Mesothelial cell of epicardium (in vitro differentiated cells): ENCODE measurements at regions not wholly inside any gene's neighbourhood (a gene's known extent, or its start where the extent isn't known, plus 50 kb on each side); places are given as distances from the start of the nearest gene placed in this dataset.

Experiments
- DNase-seq, 2 experiments: peaks; one replicate each; pipeline ENCODE4 v3.0.0; 2021; ENCODE audit warnings: low spot score in 2 of 2; ENCODE audit not compliant: unreplicated experiment in 2 of 2
- H3K27ac Mint-ChIP-seq: 2 replicates; pipeline ENCODE4 v1.8.0; 2021; ENCODE audit warnings: mixed read lengths
- H3K27me3 Mint-ChIP-seq: 2 replicates; pipeline ENCODE4 v1.8.0; 2021; ENCODE audit warnings: low read depth, mixed read lengths
- H3K36me3 Mint-ChIP-seq: 2 replicates; pipeline ENCODE4 v1.8.0; 2021; ENCODE audit warnings: mixed read lengths
- H3K4me1 Mint-ChIP-seq: 2 replicates; pipeline ENCODE4 v1.8.0; 2021; ENCODE audit warnings: mixed read lengths
- H3K4me3 Mint-ChIP-seq: 2 replicates; pipeline ENCODE4 v1.8.0; 2021; ENCODE audit warnings: mild to moderate bottlenecking, moderate library complexity, mixed read lengths
- H3K9me3 Mint-ChIP-seq: 2 replicates; pipeline ENCODE4 v1.8.0; 2021; ENCODE audit warnings: mixed read lengths
- TF ChIP-seq, protein P1 (sequence below): fragments of 200-600 bp; sonication (generic); IDR thresholded peaks from one replicate; pipeline ENCODE4 v1.5.0; 2021; ENCODE audit warnings: antibody characterized with exemption; ENCODE audit not compliant: unreplicated experiment

DNA sequence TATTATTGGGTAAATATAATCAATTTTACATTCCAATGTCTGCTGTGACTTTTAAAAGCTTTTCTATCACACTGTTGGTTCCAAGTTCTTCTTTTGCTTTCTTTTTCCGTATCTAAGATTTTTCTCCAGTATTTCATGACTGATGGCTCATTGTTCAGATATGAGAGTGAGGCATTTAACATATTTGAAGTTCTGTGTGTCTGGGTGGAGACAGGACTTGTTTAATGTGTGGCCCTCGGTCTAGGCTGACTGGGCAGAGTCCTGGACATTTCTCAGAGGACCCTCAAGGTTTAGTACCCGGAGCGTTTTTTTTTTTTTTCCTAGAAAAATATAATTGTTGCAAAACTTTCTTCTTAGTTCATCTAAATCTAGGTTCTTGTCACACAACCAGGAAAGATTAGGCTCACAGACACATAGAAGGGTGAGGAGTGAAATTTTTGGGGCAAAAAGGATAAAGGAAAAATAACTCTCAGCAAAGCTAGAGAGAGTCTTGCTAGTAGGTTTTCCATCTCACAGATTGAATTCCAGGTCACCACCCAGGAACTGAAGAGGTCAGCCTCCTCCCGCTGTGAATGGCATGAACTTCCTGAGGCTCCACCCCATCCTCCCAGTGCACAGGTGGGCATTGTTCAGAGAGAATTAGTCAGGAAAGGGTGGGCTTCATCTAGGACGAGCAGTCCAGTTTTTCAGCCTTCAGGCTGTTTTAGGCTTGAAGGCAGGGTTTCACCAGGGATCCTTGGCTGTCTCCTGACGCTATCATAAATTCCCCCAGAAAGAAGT lies 1002.4 kb upstream of the PCDH9 start:
- Mint-ChIP-seq H3K9me3 (peaks cover 3% of the 10 kb centered on the region), H3K27me3 (no peaks in the 10 kb centered on the region), H3K36me3 (no peaks in the 10 kb centered on the region), H3K4me3 (no peak overlapping the region), H3K27ac (peak overlapping the region; percentile 75), H3K4me1 (peaks cover 11% of the 10 kb centered on the region)
- DNase-seq, result no peak
- TF ChIP-seq, protein P1, sequence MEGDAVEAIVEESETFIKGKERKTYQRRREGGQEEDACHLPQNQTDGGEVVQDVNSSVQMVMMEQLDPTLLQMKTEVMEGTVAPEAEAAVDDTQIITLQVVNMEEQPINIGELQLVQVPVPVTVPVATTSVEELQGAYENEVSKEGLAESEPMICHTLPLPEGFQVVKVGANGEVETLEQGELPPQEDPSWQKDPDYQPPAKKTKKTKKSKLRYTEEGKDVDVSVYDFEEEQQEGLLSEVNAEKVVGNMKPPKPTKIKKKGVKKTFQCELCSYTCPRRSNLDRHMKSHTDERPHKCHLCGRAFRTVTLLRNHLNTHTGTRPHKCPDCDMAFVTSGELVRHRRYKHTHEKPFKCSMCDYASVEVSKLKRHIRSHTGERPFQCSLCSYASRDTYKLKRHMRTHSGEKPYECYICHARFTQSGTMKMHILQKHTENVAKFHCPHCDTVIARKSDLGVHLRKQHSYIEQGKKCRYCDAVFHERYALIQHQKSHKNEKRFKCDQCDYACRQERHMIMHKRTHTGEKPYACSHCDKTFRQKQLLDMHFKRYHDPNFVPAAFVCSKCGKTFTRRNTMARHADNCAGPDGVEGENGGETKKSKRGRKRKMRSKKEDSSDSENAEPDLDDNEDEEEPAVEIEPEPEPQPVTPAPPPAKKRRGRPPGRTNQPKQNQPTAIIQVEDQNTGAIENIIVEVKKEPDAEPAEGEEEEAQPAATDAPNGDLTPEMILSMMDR, result no peak

DNA sequence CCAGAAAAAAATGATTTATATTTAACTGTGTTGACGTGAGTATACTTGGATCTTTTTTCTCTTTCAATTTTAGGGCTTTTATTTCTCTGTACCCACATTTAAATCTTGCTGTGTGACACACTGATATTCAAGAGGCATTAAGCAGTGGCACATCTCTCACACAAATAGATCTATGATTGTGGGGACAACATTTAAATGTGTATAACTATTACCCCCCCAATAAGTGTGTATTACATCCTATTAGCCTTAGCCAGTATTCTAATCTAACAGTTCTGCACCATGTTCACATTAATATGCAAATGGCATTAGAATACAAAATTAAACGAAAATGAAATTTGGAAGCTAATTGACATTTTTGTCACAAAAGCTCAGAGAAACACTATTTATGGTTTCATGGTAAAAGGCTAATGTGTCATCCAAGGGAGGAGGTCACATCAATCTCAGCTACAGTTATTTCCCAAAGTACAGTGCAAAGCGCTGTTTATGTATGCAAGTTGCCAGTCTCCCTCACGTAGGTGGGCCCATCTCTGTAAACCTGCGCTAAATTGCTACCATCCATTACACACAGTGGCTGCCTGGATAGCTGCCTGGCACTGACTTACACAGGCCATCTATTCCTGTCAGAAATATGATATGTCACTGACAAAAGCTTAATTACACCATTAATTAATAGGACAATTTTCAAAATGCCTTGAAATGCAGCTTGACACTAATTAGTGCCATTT lies 984.7 kb upstream of the PCDH9 start:
- peak overlapping the region; percentile 31 for H3K27ac Mint-ChIP-seq
- no peaks in the 10 kb centered on the region for H3K36me3 Mint-ChIP-seq
- DNase-seq, result no peak
- TF ChIP-seq, protein P1, result no peak
- peaks cover 5% of the 10 kb centered on the region for H3K9me3 Mint-ChIP-seq
- peaks cover 54% of the 10 kb centered on the region for H3K4me1 Mint-ChIP-seq
- H3K4me3 Mint-ChIP-seq, result no peak overlapping the region
- no peaks in the 10 kb centered on the region for H3K27me3 Mint-ChIP-seq

DNA sequence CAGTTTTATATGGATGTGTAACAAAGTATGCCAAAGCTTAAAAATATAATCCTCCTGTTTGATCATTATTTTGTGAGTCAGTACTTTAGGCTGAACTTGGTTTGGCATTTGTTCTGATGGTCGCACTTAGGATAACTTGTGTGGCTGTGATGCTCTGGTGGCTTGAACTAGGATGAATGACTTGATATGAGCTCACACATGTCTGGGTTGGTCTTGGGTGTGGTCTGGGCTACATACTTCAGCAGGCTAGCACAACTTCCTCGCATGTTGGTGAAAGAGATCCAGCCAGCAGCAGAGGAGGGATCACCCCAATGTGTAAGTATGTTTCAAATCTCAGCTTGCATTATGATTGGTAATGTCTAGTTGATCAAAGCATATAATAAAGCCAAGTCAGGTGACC lies 969.1 kb upstream of the PCDH9 start:
- Mint-ChIP-seq H3K4me1 (no peaks in the 10 kb centered on the region), H3K9me3 (peaks cover 11% of the 10 kb centered on the region), H3K4me3 (no peak overlapping the region), H3K27ac (no peak overlapping the region), H3K36me3 (no peaks in the 10 kb centered on the region), H3K27me3 (no peaks in the 10 kb centered on the region)
- TF ChIP-seq, protein P1, result no peak
- DNase-seq, result no peak

DNA sequence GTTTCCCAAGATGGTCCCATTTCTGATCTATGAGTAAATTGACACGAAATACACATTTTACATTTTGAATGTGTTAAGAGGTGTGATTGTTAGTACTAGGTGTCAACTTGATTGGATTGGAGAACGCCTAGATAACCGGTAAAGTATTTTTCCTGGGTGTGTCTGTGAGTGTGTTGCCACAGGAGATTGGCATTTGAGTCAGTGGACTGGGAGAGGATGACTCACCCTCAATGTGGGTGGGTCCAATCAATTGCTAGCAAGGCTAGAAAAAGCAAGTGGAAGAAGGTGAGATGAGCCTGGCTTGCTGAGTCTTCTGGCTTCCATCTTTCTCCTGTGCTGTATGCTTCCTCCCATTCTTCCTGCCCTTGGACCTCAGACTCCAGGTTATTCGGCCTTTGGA lies 960.7 kb upstream of the PCDH9 start:
- TF ChIP-seq, protein P1, result no peak
- H3K4me1 Mint-ChIP-seq, result peaks cover 35% of the 10 kb centered on the region
- H3K27ac Mint-ChIP-seq, result no peak overlapping the region
- no peak for DNase-seq
- H3K9me3 Mint-ChIP-seq, result peaks cover 8% of the 10 kb centered on the region
- peaks cover 1% of the 10 kb centered on the region for H3K36me3 Mint-ChIP-seq
- H3K27me3 Mint-ChIP-seq, result no peaks in the 10 kb centered on the region
- no peak overlapping the region for H3K4me3 Mint-ChIP-seq

DNA sequence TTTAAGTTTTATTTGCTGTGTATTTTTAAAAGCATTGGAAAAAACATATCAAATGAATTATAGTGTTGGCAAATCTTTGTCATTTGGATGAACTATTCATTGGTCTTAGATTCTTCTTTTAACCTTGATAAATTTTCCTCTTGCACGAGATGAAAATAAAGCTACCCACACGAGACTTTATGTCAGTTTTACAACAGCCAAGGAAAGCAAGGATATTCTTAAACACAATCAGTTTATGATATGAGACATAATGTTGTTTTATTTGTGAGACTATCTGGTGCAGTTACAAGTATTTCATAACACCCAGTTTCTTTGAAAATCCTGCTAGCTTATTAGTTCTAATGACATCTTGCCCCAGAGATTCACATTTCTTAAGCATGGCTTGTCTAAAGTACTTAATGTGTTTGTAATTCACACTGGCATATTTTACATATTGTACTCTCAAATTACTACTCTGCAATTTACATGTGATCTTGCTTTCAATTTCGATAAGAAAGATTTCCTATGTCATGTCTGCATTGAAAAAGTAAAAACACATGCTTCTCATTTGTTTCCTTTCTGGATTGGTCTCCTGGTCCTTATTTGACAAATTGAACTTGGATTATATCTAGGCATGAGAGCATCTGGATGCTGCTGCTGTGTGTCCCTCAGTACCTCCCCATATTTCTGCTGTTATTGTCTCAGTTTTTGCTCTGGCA lies 955.5 kb upstream of the PCDH9 start:
- peaks cover under 1% of the 10 kb centered on the region for H3K36me3 Mint-ChIP-seq
- no peak overlapping the region for H3K4me3 Mint-ChIP-seq
- peaks cover 33% of the 10 kb centered on the region for H3K4me1 Mint-ChIP-seq
- peaks cover 7% of the 10 kb centered on the region for H3K9me3 Mint-ChIP-seq
- TF ChIP-seq, protein P1, result no peak
- no peaks in the 10 kb centered on the region for H3K27me3 Mint-ChIP-seq
- peak overlapping the region; percentile 60 for H3K27ac Mint-ChIP-seq
- no peak for DNase-seq
